Gastroesophageal sphincter (tissue), 4 donors: ENCODE measurements at regions not wholly inside any gene's neighbourhood (a gene's known extent, or its start where the extent isn't known, plus 50 kb on each side); places are given as distances from the start of the nearest gene placed in this dataset.

ENCODE experiments used
- ATAC-seq: fragments of 150-250 bp; one replicate; pipeline ENCODE4 v1.9.1; 2016; ENCODE audit warnings: mild to moderate bottlenecking, moderate library complexity
- H3K27ac ChIP-seq, 4 donors: fragments of 200-600 bp; sonication (generic) in 3 of 4; 1 replicate in 3 of 4; 2 replicates in 1 of 4; pipeline ENCODE4 v1.5.1; 2016 to 2019
- H3K27me3 ChIP-seq: fragments of 200-600 bp; sonication (generic); one replicate; pipeline ENCODE4 v1.5.1; 2019
- H3K36me3 ChIP-seq, 2 donors: fragments of 200-600 bp; sonication (generic); one replicate each; pipeline ENCODE4 v1.5.1; 2019; ENCODE audit warnings: control low read depth in 1 of 2
- H3K4me1 ChIP-seq, 3 donors: fragments of 200-600 bp; sonication (generic); 1 replicate in 2 of 3; 2 replicates in 1 of 3; pipeline ENCODE4 v1.5.1; 2016 to 2019; ENCODE audit warnings: control low read depth in 2 of 3
- H3K4me3 ChIP-seq, 2 donors: fragments of 200-600 bp; sonication (generic); one replicate each; pipeline ENCODE4 v1.5.1; 2019; ENCODE audit warnings: mild to moderate bottlenecking in 1 of 2, moderate library complexity in 1 of 2
- H3K9me3 ChIP-seq, 3 donors: fragments of 200-600 bp; sonication (generic); one replicate each; pipeline ENCODE4 v1.5.1; 2017 to 2019; ENCODE audit warnings: control low read depth in 2 of 3
- CTCF ChIP-seq, 4 experiments: fragments of 200-600 bp in 2 of 4; fragments of 450-650 bp in 2 of 4; sonication (generic) in 1 of 4; IDR thresholded peaks; one replicate each; pipeline ENCODE4 v1.5.1; 2017 to 2019; ENCODE audit warnings: antibody characterized with exemption in 4 of 4, mild to moderate bottlenecking in 2 of 4, moderate library complexity in 2 of 4
- EP300 ChIP-seq: sonication (generic); formaldehyde crosslinking; IDR thresholded peaks from one replicate; pipeline ENCODE4 v1.6.1; 2017; ENCODE audit warnings: antibody characterized with exemption, mild to moderate bottlenecking
- POLR2A ChIP-seq, 2 donors: fragments of 450-650 bp; IDR thresholded peaks; one replicate each; pipeline ENCODE4 v1.6.1; 2017; ENCODE audit warnings: antibody characterized with exemption in 2 of 2, mild to moderate bottlenecking in 2 of 2, moderate library complexity in 1 of 2
- POLR2AphosphoS5 ChIP-seq: sonication (generic); formaldehyde crosslinking; IDR thresholded peaks from one replicate; pipeline ENCODE4 v1.6.1; 2017; ENCODE audit warnings: antibody characterized with exemption
- WGBS, 2 donors: methylation state at CpG; one replicate each; pipeline ENCODE4 v1.1.5; 2018; ENCODE audit warnings: low coverage in 1 of 2; 5-methylcytosine and 5-hydroxymethylcytosine counted together

GRCh38 chr1:172887162-172887561 is 163.6 kb downstream of the TNFSF18 start:
- Histone ChIP-seq H3K27me3 (no peaks in the 10 kb centered on the region), H3K4me3 (no peak overlapping the region), H3K36me3 (no peaks in the 10 kb centered on the region), H3K4me1 (peaks cover 0 to 22% (median 2%) of the 10 kb centered on the region in 3 donors), H3K9me3 (no peaks in the 10 kb centered on the region), H3K27ac (no peak overlapping the region)
- TF ChIP-seq POLR2AphosphoS5 (no peak), EP300 (no peak), CTCF (IDR thresholded peaks at IDR 0.05) (no peak), POLR2A (IDR thresholded peaks at IDR 0.05) (no peak)
- ATAC-seq, result no peak
- 100% methylated on average over 1 of the region's 1 CpG for WGBS, 2 donors

DNA sequence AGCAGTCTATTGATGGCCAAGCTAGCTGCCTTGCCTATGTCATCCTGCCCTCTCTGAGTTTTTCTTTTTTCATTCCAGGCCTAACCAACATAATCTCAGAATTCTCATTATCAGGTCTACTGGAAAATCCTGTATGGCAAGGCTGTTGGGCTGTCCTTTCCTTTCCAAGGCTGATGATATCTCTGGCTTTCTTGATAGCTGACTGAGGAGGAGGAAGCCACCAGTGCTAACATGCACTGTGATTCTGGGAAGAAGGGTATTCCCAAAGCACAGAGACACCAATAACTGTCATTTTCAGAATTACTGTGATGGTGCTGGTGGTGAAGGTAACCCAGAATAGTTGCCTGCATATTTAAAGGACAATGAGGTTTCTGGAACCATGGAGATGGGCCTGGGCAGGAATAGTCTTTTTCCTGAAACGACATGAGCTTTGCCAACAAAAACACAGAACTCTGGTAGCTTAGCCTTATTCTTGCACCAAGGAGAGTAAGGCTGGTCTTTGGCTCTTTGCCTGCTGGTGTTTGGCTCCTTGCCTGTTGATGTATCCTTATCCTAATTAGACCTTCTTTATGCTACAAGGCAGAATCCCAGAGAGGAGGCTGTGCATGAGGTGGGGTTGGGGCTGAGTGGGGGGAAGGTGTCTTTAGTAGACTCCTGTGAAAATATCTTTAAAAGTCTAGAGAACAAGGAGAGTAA is 157.4 kb downstream of the TNFSF18 start:
- WGBS, 2 donors, result 0% methylated on average over 1 of the region's 1 CpG
- H3K27me3 ChIP-seq, result no peaks in the 10 kb centered on the region
- TF ChIP-seq EP300 (no peak), CTCF (IDR thresholded peaks at IDR 0.05) (no peak), POLR2AphosphoS5 (no peak), POLR2A (IDR thresholded peaks at IDR 0.05) (no peak)
- H3K4me1 ChIP-seq, result peaks cover 0 to 30% (median 6%) of the 10 kb centered on the region in 3 donors
- no peaks in the 10 kb centered on the region for H3K36me3 ChIP-seq
- no peaks in the 10 kb centered on the region for H3K9me3 ChIP-seq
- H3K4me3 ChIP-seq, result no peak overlapping the region
- H3K27ac ChIP-seq, result no peak overlapping the region
- no peak for ATAC-seq

DNA sequence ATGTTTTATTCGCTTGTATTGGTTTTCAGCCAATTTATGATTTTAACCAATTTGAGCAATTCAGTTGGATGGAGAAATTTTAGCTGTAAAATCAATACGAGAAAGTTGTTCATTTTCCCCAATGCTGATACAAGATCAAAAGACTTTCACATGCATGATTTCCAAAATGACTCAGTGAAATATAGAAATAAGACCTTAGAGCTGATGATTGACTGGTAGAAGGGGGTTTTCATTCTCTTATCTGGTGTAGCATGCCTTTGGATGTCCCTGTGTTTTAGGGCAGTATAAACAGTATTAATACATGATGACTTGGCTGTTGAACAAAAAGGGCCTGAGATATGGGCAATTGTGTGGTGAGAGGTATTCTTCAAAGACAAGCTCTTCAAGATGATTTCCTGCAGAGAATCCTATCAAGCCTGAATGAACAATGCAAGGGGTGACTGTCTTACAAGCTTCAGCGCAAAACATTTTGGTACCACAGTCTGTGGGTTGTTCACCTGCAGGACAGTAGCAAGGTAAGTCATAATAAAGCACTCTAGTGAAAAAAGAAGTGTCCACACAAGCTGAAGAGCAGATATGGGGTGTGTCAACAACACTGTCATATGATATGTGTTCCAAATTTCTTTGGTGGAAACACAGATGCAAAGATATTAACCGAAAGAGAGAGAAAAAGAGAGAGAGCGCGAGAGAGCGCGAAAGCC is 156.2 kb downstream of the TNFSF18 start:
- Histone ChIP-seq H3K9me3 (no peaks in the 10 kb centered on the region), H3K36me3 (no peaks in the 10 kb centered on the region), H3K27ac (peak overlapping the region in 3 of 4 donors; percentile 7 to 35 (median 30)), H3K4me1 (peaks cover 0 to 30% (median 6%) of the 10 kb centered on the region in 3 donors), H3K27me3 (no peaks in the 10 kb centered on the region), H3K4me3 (no peak overlapping the region)
- TF ChIP-seq CTCF (IDR thresholded peaks at IDR 0.05) (no peak), POLR2AphosphoS5 (no peak), POLR2A (IDR thresholded peaks at IDR 0.05) (no peak), EP300 (no peak)
- WGBS, 2 donors, result 65 to 70% methylated on average over 8 of the region's 8 CpGs
- ATAC-seq, result no peak

GRCh38 chr1:172895050-172895460 is 155.7 kb downstream of the TNFSF18 start:
- no peaks in the 10 kb centered on the region for H3K9me3 ChIP-seq
- TF ChIP-seq POLR2A (IDR thresholded peaks at IDR 0.05) (no peak), EP300 (no peak), CTCF (IDR thresholded peaks at IDR 0.05) (no peak)
- 6 to 15% methylated on average over 5 of the region's 5 CpGs for WGBS, 2 donors
- H3K36me3 ChIP-seq, result no peaks in the 10 kb centered on the region
- no peaks in the 10 kb centered on the region for H3K27me3 ChIP-seq
- H3K4me3 ChIP-seq, result peak overlapping the region in 1 of 2 donors; percentile 11
- peaks cover 0 to 30% (median 6%) of the 10 kb centered on the region in 3 donors for H3K4me1 ChIP-seq
- no peak for ATAC-seq
- peak overlapping the region in 3 of 4 donors; percentile 7 to 35 (median 30) for H3K27ac ChIP-seq

DNA sequence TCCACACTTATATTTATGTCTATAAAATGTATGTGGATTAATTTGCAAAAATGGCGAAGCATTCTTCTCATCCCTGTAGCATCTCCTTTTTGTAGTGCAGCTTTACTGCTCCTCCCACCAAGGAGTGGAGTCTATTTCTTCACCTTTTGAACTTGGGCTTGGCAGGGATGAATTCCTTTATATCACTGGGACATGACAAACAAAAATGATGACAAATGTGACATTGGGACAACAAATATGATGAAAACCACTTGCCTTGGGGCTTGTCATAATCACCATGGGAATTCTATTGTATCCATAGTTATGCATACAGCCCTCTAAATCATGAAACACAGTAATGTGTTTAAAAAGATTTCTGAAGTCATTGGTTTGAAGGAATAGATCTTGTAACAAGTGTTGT is 155.0 kb downstream of the TNFSF18 start:
- 85 to 100% methylated on average over 1 of the region's 1 CpG for WGBS, 2 donors
- Histone ChIP-seq H3K36me3 (no peaks in the 10 kb centered on the region), H3K4me3 (no peak overlapping the region), H3K27me3 (no peaks in the 10 kb centered on the region), H3K4me1 (peaks cover 0 to 30% (median 6%) of the 10 kb centered on the region in 3 donors), H3K27ac (peak overlapping the region in 1 of 4 donors; percentile 35), H3K9me3 (no peaks in the 10 kb centered on the region)
- no peak for ATAC-seq
- TF ChIP-seq POLR2AphosphoS5 (no peak), CTCF (IDR thresholded peaks at IDR 0.05) (no peak), POLR2A (IDR thresholded peaks at IDR 0.05) (no peak), EP300 (no peak)
